H1 (cell line): ENCODE measurements at regions not wholly inside any gene's neighbourhood (a gene's known extent, or its start where the extent isn't known, plus 50 kb on each side); places are given as distances from the start of the nearest gene placed in this dataset.

Source experiments
- CTCF ChIA-PET: fragments of 300-600 bp; sonication (Branson Sonifier 250); formaldehyde crosslinking; loops from one replicate; lab custom pipeline; 2021; ENCODE audit not compliant: partially characterized antibody; lab: Charles Lee
- POLR2A ChIA-PET: fragments of 300-600 bp; sonication (Branson Sonifier 250); formaldehyde crosslinking; loops from one replicate; lab custom pipeline; 2021; ENCODE audit warnings: inconsistent platforms; ENCODE audit not compliant: partially characterized antibody; lab: Charles Lee
- DNase-seq, 2 experiments: peaks; one replicate each; pipeline versions ENCODE4 v3.0.0 to v3.0.0-alpha.2; 2010 to 2022; ENCODE audit warnings: low spot score in 2 of 2, low read depth in 1 of 2, mixed read lengths in 1 of 2
- FAIRE-seq: peaks from 2 replicates; lab custom pipeline; 2011; peaks lifted over from hg19 to GRCh38; lab: Jason Lieb, UNC
- H2AFZ ChIP-seq: 2 replicates; pipeline ENCODE4 v1.8.1; 2012; ENCODE audit warnings: low read length, inconsistent platforms
- H2AK5ac ChIP-seq: 2 replicates; pipeline ENCODE4 v1.6.1; 2013; ENCODE audit warnings: low read depth, low read length
- H2BK120ac ChIP-seq: replicated peaks from 2 replicates; pipeline ENCODE3; 2013; ENCODE audit warnings: low read depth, low read length, inconsistent platforms
- H2BK12ac ChIP-seq: 2 replicates; pipeline ENCODE4 v1.6.1; 2013; ENCODE audit warnings: low read depth, low read length
- H2BK15ac ChIP-seq: 2 replicates; pipeline ENCODE4 v1.6.1; 2013; ENCODE audit warnings: low read length
- H2BK20ac ChIP-seq: 2 replicates; pipeline ENCODE4 v1.6.1; 2013; ENCODE audit warnings: low read length
- H2BK5ac ChIP-seq: 2 replicates; pipeline ENCODE4 v1.6.1; 2013; ENCODE audit warnings: low read depth, low read length
- H3K14ac ChIP-seq: 2 replicates; pipeline ENCODE4 v1.6.1; 2013; ENCODE audit warnings: inconsistent platforms; ENCODE audit not compliant: insufficient read length
- H3K18ac ChIP-seq: 2 replicates; pipeline ENCODE4 v1.6.1; 2013; ENCODE audit warnings: low read length; ENCODE audit errors: extremely low read depth
- H3K23ac ChIP-seq: 2 replicates; pipeline ENCODE4 v1.6.1; 2013; ENCODE audit warnings: inconsistent platforms; ENCODE audit not compliant: insufficient read length
- H3K23me2 ChIP-seq: 2 replicates; pipeline ENCODE4 v1.6.1; 2013; ENCODE audit warnings: low read depth, low read length
- H3K27ac ChIP-seq: 2 replicates; pipeline ENCODE4 v1.6.1; 2011; ENCODE audit warnings: low read depth, low read length, inconsistent platforms
- H3K27me3 ChIP-seq, 4 experiments: replicated peaks in 1 of 4; 1 replicate in 1 of 4; 2 replicates in 3 of 4; pipeline versions ENCODE4 v1.6.1 to v1.8.1; 2011 to 2013; ENCODE audit warnings: low read length in 3 of 4, mild to moderate bottlenecking in 3 of 4, inconsistent platforms in 2 of 4, mixed read lengths in 2 of 4, moderate library complexity in 1 of 4; ENCODE audit not compliant: control insufficient read depth in 3 of 4, insufficient read depth in 3 of 4; ENCODE audit errors: extremely low read depth in 1 of 4
- H3K36me3 ChIP-seq, 4 experiments: 2 replicates each; pipeline versions ENCODE4 v1.6.1 to v1.8.1; 2011 to 2013; ENCODE audit warnings: mild to moderate bottlenecking in 4 of 4, low read length in 3 of 4, moderate library complexity in 2 of 4, control low read depth in 1 of 4, inconsistent platforms in 1 of 4; ENCODE audit not compliant: insufficient read depth in 4 of 4, control insufficient read depth in 2 of 4
- H3K4ac ChIP-seq: replicated peaks from 2 replicates; pipeline ENCODE3; 2013; ENCODE audit warnings: low read length, low read depth, mixed read lengths, inconsistent platforms; ENCODE audit not compliant: insufficient read length
- H3K4me1 ChIP-seq, 4 experiments: replicated peaks in 1 of 4; 1 replicate in 1 of 4; 2 replicates in 3 of 4; pipeline versions ENCODE4 v1.6.1 to v1.8.1; 2011 to 2013; ENCODE audit warnings: low read length in 3 of 4, inconsistent platforms in 2 of 4, mixed read lengths in 1 of 4; ENCODE audit not compliant: insufficient read depth in 4 of 4, control insufficient read depth in 3 of 4
- H3K4me2 ChIP-seq, 2 experiments: 2 replicates each; pipeline versions ENCODE4 v1.6.1 to v1.8.1; 2011 to 2013; ENCODE audit warnings: low read depth in 2 of 2, low read length in 2 of 2, control low read depth in 1 of 2, inconsistent platforms in 1 of 2, mild to moderate bottlenecking in 1 of 2; ENCODE audit not compliant: insufficient read depth in 1 of 2
- H3K4me3 ChIP-seq, 4 experiments: fragments of 200-600, 300-600 bp in 1 of 4; sonication (generic), shearing (Covaris generic), sonication (Bioruptor Twin) in 1 of 4; 2 replicates each; pipeline versions ENCODE4 v1.5.1 to v1.8.1; 2011 to 2016; ENCODE audit warnings: low read length in 4 of 4, low read depth in 3 of 4, control low read depth in 2 of 4, inconsistent platforms in 2 of 4, mild to moderate bottlenecking in 2 of 4, mixed read lengths in 1 of 4, moderate library complexity in 1 of 4; ENCODE audit not compliant: insufficient read depth in 2 of 4; ENCODE audit errors: extremely low read depth in 1 of 4
- H3K56ac ChIP-seq: replicated peaks from 2 replicates; pipeline ENCODE3; 2013; ENCODE audit warnings: low read depth, mild to moderate bottlenecking, mixed read lengths, low read length, inconsistent platforms; ENCODE audit not compliant: insufficient read length
- H3K79me1 ChIP-seq: 2 replicates; pipeline ENCODE4 v1.6.1; 2013; ENCODE audit warnings: low read depth, low read length, control low read depth
- H3K79me2 ChIP-seq, 2 experiments: 2 replicates each; pipeline versions ENCODE4 v1.6.1 to v1.8.1; 2012 to 2013; ENCODE audit warnings: low read length in 2 of 2, mild to moderate bottlenecking in 2 of 2, inconsistent platforms in 1 of 2; ENCODE audit not compliant: insufficient read depth in 2 of 2, control insufficient read depth in 1 of 2
- H3K9ac ChIP-seq, 4 experiments: replicated peaks in 1 of 4; 1 replicate in 1 of 4; 2 replicates in 3 of 4; pipeline versions ENCODE4 v1.6.1 to v1.8.1; 2011 to 2013; ENCODE audit warnings: low read depth in 3 of 4, low read length in 3 of 4, control low read depth in 2 of 4, mild to moderate bottlenecking in 2 of 4, moderate library complexity in 2 of 4, inconsistent platforms in 1 of 4; ENCODE audit errors: extremely low read depth in 1 of 4
- H3K9me3 ChIP-seq, 2 experiments: 2 replicates each; pipeline versions ENCODE4 v1.6.1 to v1.8.1; 2012 to 2013; ENCODE audit warnings: mild to moderate bottlenecking in 2 of 2, moderate library complexity in 2 of 2, control low read depth in 1 of 2, inconsistent platforms in 1 of 2, low read depth in 1 of 2, low read length in 1 of 2, mixed read lengths in 1 of 2; ENCODE audit not compliant: insufficient read depth in 2 of 2
- H4K20me1 ChIP-seq, 2 experiments: replicated peaks in 1 of 2; 2 replicates each; pipeline versions ENCODE3 to v1.8.1; 2011 to 2013; ENCODE audit warnings: inconsistent platforms in 2 of 2, low read length in 2 of 2, mild to moderate bottlenecking in 1 of 2; ENCODE audit not compliant: insufficient read depth in 2 of 2, control insufficient read depth in 1 of 2
- H4K5ac ChIP-seq: 2 replicates; pipeline ENCODE4 v1.6.1; 2013; ENCODE audit warnings: low read length, low read depth, mixed read lengths, inconsistent platforms; ENCODE audit not compliant: insufficient read length
- H4K8ac ChIP-seq: 2 replicates; pipeline ENCODE4 v1.8.0; 2013; ENCODE audit warnings: mild to moderate bottlenecking, moderate library complexity, low read length, inconsistent platforms; ENCODE audit not compliant: insufficient read depth; ENCODE audit errors: extremely low read depth
- H4K91ac ChIP-seq: replicated peaks from 2 replicates; pipeline ENCODE3; 2013; ENCODE audit warnings: low read length, mixed read lengths, inconsistent platforms; ENCODE audit not compliant: insufficient read length
- CHD2 ChIP-seq: IDR thresholded peaks from 2 replicates; pipeline ENCODE4 v1.6.1; 2012; ENCODE audit warnings: low read length, improper control_type of control experiment
- KDM5A ChIP-seq: fragments of 200-600 bp; IDR thresholded peaks from 2 replicates; pipeline ENCODE4 v1.7.1; 2012; ENCODE audit warnings: mild to moderate bottlenecking, low read length, inconsistent platforms, mixed read lengths
- WGBS, 2 experiments: shearing (Covaris generic) in 1 of 2; methylation state at CpG; one replicate each; pipeline versions ENCODE4 v1.1.6 to v1.1.7; 2013 to 2015; ENCODE audit warnings: low lambda C conversion rate in 2 of 2, mixed read lengths in 2 of 2, inconsistent platforms in 1 of 2, low coverage in 1 of 2, missing lambda C conversion rate in 1 of 2; ENCODE audit not compliant: insufficient replicate concordance in 2 of 2, insufficient coverage in 1 of 2, insufficient read length in 1 of 2; ENCODE audit errors: extremely low coverage in 1 of 2, missing lambda C conversion rate in 1 of 2; 5-methylcytosine and 5-hydroxymethylcytosine counted together

DNA sequence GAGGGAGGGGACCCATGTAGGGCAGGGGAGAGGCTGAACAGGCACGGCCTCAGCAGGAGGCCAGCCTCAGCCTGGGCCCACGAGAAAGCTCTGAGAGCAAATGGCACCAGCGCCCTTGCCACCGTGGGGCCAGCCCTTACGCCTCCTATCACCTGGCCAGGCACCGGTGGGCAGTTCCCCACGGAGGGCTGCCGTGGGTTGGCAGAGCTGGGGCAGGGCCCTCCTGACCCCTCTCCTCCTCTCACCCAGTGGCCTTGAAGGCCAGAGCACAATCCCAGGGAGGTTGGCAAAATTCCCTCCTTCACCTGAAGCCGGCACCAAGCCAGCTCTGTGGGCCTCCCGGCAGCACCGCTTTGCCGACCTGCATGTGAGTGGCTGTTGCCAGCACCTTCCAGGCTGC lies 53.1 kb upstream of the ENPP7 start:
- Histone ChIP-seq H3K18ac (no peak overlapping the region), H3K23ac (no peak overlapping the region), H2BK120ac (no peak overlapping the region), H2BK12ac (no peak overlapping the region), H3K23me2 (no peaks in the 10 kb centered on the region), H3K36me3 (no peaks in the 10 kb centered on the region), H2AFZ (no peak overlapping the region), H3K79me1 (no peaks in the 10 kb centered on the region), H2BK5ac (no peak overlapping the region), H3K27me3 (no peaks in the 10 kb centered on the region; a peak in 2 of 7 replicates), H3K4me3 (no peak overlapping the region), H3K79me2 (no peaks in the 10 kb centered on the region), H3K14ac (no peak overlapping the region), H3K9ac (no peak overlapping the region), H2BK15ac (no peak overlapping the region), H3K4me1 (0 out of 7 replicates have a peak, but pooled peaks cover 0 to 2% (median 0%) of the 10 kb centered on the region in 4 experiments), H2AK5ac (no peak overlapping the region), H3K4me2 (no peak overlapping the region), H4K20me1 (peaks cover 0 to 2% of the 10 kb centered on the region in 2 experiments), H3K27ac (no peak overlapping the region), H3K56ac (no peak overlapping the region), H4K8ac (no peak overlapping the region), H4K5ac (no peak overlapping the region), H2BK20ac (no peak overlapping the region), H3K4ac (no peak overlapping the region), H3K9me3 (peaks cover 0 to 8% of the 10 kb centered on the region in 2 experiments; a peak in 2 of 4 replicates), H4K91ac (no peak overlapping the region)
- DNase-seq (no peak), FAIRE-seq (no peak)
- ChIA-PET POLR2A (no interaction called here), CTCF (interaction anchor here (1.1 to 1.4 kb wide), 3 partner anchors 14 to 277 kb away, joined by 3 to 4 read pairs (median 3); no protein-coding TSS in a partner anchor)
- 79% methylated on average over 12 of the region's 12 CpGs; no CpG with 5 or more reads in 1 of the 2 experiments for WGBS, 2 experiments
- TF ChIP-seq CHD2, result no peak
- TF ChIP-seq KDM5A, result no peak
